A549 (cell line): ENCODE measurements at regions not wholly inside any gene's neighbourhood (a gene's known extent, or its start where the extent isn't known, plus 50 kb on each side); places are given as distances from the start of the nearest gene placed in this dataset.

ENCODE experiments used
- ATAC-seq, 2 experiments: fragments of 200-7000 bp in 1 of 2; fragments of >200 bp in 1 of 2; cut with Nextera tagmentation in 1 of 2; cut with Tn5 transposase in 1 of 2; 3 replicates each; pipeline versions ENCODE4 v1.8.0 to v1.9.1; 2018 to 2020; ENCODE audit warnings: mild to moderate bottlenecking in 1 of 2, moderate library complexity in 1 of 2
- CTCF ChIA-PET: fragments of 300-600 bp; sonication (Branson Sonifier 250); formaldehyde crosslinking; extraction: SDS; loops from one replicate; lab custom pipeline; 2021; ENCODE audit warnings: antibody characterized with exemption, inconsistent platforms; lab: Yijun Ruan, JAX
- POLR2A ChIA-PET: fragments of 350-600 bp; formaldehyde crosslinking; extraction: SDS; loops from one replicate; lab custom pipeline; 2021; ENCODE audit warnings: antibody characterized with exemption, inconsistent platforms; lab: Yijun Ruan, JAX
- DNase-seq, 2 experiments: peaks; one replicate each; pipeline versions ENCODE4 v3.0.0 to v3.0.0-alpha.2; 2011 to 2016; ENCODE audit warnings: low read depth in 1 of 2, low spot score in 1 of 2
- FAIRE-seq: peaks from 2 replicates; lab custom pipeline; 2011; peaks lifted over from hg19 to GRCh38; lab: Jason Lieb, UNC
- H3K27ac ChIP-seq, 2 experiments: fragments of >200 bp; sonication (Bioruptor Twin); formaldehyde crosslinking; 3 replicates each; pipeline ENCODE4 v1.5.1; 2016 to 2017
- H3K4me1 ChIP-seq: fragments of >200 bp; sonication (Bioruptor Twin); formaldehyde crosslinking; 3 replicates; pipeline ENCODE4 v1.6.1; 2016
- H3K4me2 ChIP-seq: fragments of >200 bp; sonication (Bioruptor Twin); formaldehyde crosslinking; 3 replicates; pipeline ENCODE4 v1.6.1; 2016
- H3K4me3 ChIP-seq: fragments of >200 bp; sonication (Bioruptor Twin); formaldehyde crosslinking; 3 replicates; pipeline ENCODE4 v1.5.1; 2016
- H3K9me3 ChIP-seq: fragments of >200 bp; sonication (Bioruptor Twin); formaldehyde crosslinking; 3 replicates; pipeline ENCODE4 v1.6.1; 2016
- ATOH8 ChIP-seq: fragments of 250-450 bp; sonication (Bioruptor Pico); IDR thresholded peaks from 2 replicates; pipeline ENCODE4 v1.5.0; 2020; ENCODE audit warnings: low read depth, mild to moderate bottlenecking, moderate library complexity
- CBX8 ChIP-seq: fragments of 200-600 bp; sonication (generic); IDR thresholded peaks from 2 replicates; pipeline ENCODE4 v1.6.1; 2016
- EHMT2 ChIP-seq: fragments of 200-600 bp; sonication (generic); IDR thresholded peaks from 2 replicates; pipeline ENCODE4 v1.6.1; 2016; ENCODE audit warnings: antibody characterized with exemption, low read depth, mild to moderate bottlenecking, moderate library complexity
- ESRRA ChIP-seq: fragments of 150-350 bp; IDR thresholded peaks from 2 replicates; pipeline ENCODE4 v1.6.1; 2014; ENCODE audit warnings: mild to moderate bottlenecking, low read length, borderline replicate concordance
- FOXS1 ChIP-seq: fragments of 250-450 bp; sonication (Bioruptor Pico); IDR thresholded peaks from 2 replicates; pipeline ENCODE4 v1.5.0; 2020; ENCODE audit warnings: mild to moderate bottlenecking, moderate library complexity
- HES2 ChIP-seq: fragments of >200 bp; sonication (Bioruptor Twin); formaldehyde crosslinking; IDR thresholded peaks from 2 replicates; pipeline ENCODE4 v1.6.1; 2016
- HOXA7 ChIP-seq: fragments of 250-450 bp; sonication (Bioruptor Pico); IDR thresholded peaks from 2 replicates; pipeline ENCODE4 v1.5.0; 2020; ENCODE audit warnings: mild to moderate bottlenecking, moderate library complexity
- JUN ChIP-seq, 2 experiments: fragments of >200 bp; sonication (Bioruptor Twin); formaldehyde crosslinking; IDR thresholded peaks; 2 replicates in 1 of 2; 3 replicates in 1 of 2; pipeline ENCODE4 v1.6.1; 2016 to 2017
- JUNB ChIP-seq: fragments of >200 bp; sonication (Bioruptor Twin); formaldehyde crosslinking; IDR thresholded peaks from 2 replicates; pipeline ENCODE4 v1.6.1; 2016
- KDM1A ChIP-seq: fragments of 200-600 bp; sonication (generic); IDR thresholded peaks from 2 replicates; pipeline ENCODE4 v1.6.1; 2016; ENCODE audit warnings: low read depth, mild to moderate bottlenecking
- MAZ ChIP-seq: fragments of 150-350 bp; IDR thresholded peaks from 2 replicates; pipeline ENCODE4 v1.6.1; 2014; ENCODE audit warnings: antibody characterized with exemption, low read depth, low read length, borderline replicate concordance
- MYC ChIP-seq: IDR thresholded peaks from 2 replicates; pipeline ENCODE4 v1.6.1; 2012; ENCODE audit warnings: mild to moderate bottlenecking, inconsistent platforms, low read length, improper control_type of control experiment, borderline replicate concordance
- NFE2L2 ChIP-seq: fragments of 150-350 bp; conservative IDR thresholded peaks from 2 replicates; pipeline ENCODE4 v1.6.1; 2014; ENCODE audit warnings: low read length
- NPAS2 ChIP-seq: fragments of 250-450 bp; sonication (Bioruptor Pico); IDR thresholded peaks from 2 replicates; pipeline ENCODE4 v1.8.0; 2022; ENCODE audit warnings: mild to moderate bottlenecking, moderate library complexity, borderline replicate concordance
- PHF8 ChIP-seq: fragments of 200-600 bp; sonication (generic); IDR thresholded peaks from 2 replicates; pipeline ENCODE4 v1.6.1; 2016; ENCODE audit warnings: low read depth, mild to moderate bottlenecking, antibody characterized with exemption, moderate library complexity, borderline replicate concordance
- SREBF2 ChIP-seq: fragments of 450-650 bp; IDR thresholded peaks from 2 replicates; pipeline ENCODE4 v1.6.1; 2014; ENCODE audit warnings: mild to moderate bottlenecking, moderate library complexity
- TFCP2L1 ChIP-seq: fragments of 250-450 bp; sonication (Bioruptor Pico); IDR thresholded peaks from 2 replicates; pipeline ENCODE4 v1.5.0; 2021; ENCODE audit warnings: mild to moderate bottlenecking
- TP53 ChIP-seq: fragments of 250-450 bp; sonication (Bioruptor Pico); IDR thresholded peaks from 2 replicates; pipeline ENCODE4 v1.5.0; 2021; ENCODE audit warnings: mild to moderate bottlenecking, moderate library complexity
- USF2 ChIP-seq: fragments of 450-650 bp; IDR thresholded peaks from 2 replicates; pipeline ENCODE4 v1.6.1; 2014; ENCODE audit warnings: antibody characterized with exemption
- ZFP36 ChIP-seq: fragments of 450-650 bp; IDR thresholded peaks from 2 replicates; pipeline ENCODE4 v1.6.1; 2014; ENCODE audit warnings: borderline replicate concordance; ENCODE audit not compliant: partially characterized antibody
- ZSCAN20 ChIP-seq: fragments of 250-450 bp; sonication (Bioruptor Pico); IDR thresholded peaks from 2 replicates; pipeline ENCODE4 v1.8.0; 2022; ENCODE audit warnings: mild to moderate bottlenecking, moderate library complexity
- WGBS: methylation state at CpG from one replicate; pipeline ENCODE4 v1.1.6; 2017; ENCODE audit errors: missing lambda C conversion rate; 5-methylcytosine and 5-hydroxymethylcytosine counted together
- TF ChIP-seq, protein P1 (sequence below): fragments of 150-350 bp; IDR thresholded peaks from 2 replicates; pipeline ENCODE4 v1.6.1; 2014; ENCODE audit warnings: low read depth, mild to moderate bottlenecking, low read length
- TF ChIP-seq, protein P2 (sequence below): fragments of >200 bp; sonication (Bioruptor Twin); formaldehyde crosslinking; IDR thresholded peaks from 3 replicates; pipeline ENCODE4 v1.5.1; 2016

- Histone ChIP-seq H3K4me3 (no peak overlapping the region), H3K27ac (no peak overlapping the region; a peak in 1 of 6 replicates), H3K4me1 (no peaks in the 10 kb centered on the region), H3K9me3 (no peaks in the 10 kb centered on the region), H3K4me2 (no peak overlapping the region)
- ATAC-seq, result no peak
- TF ChIP-seq JUNB, result no peak
- no peak for TF ChIP-seq NPAS2 (CRISPR knock-in tag)
- no peak for TF ChIP-seq USF2
- no peak for TF ChIP-seq NFE2L2
- no peak for TF ChIP-seq PHF8
- TF ChIP-seq TFCP2L1 (CRISPR knock-in tag), result no peak
- TF ChIP-seq ATOH8 (CRISPR knock-in tag), result no peak
- no peak for TF ChIP-seq ZSCAN20 (CRISPR knock-in tag)
- TF ChIP-seq ZFP36, result no peak
- no peak for TF ChIP-seq KDM1A
- no peak for TF ChIP-seq SREBF2
- TF ChIP-seq HES2, result no peak
- no peak for TF ChIP-seq FOXS1 (CRISPR knock-in tag)
- TF ChIP-seq MAZ, result no peak
- TF ChIP-seq, protein P1, sequence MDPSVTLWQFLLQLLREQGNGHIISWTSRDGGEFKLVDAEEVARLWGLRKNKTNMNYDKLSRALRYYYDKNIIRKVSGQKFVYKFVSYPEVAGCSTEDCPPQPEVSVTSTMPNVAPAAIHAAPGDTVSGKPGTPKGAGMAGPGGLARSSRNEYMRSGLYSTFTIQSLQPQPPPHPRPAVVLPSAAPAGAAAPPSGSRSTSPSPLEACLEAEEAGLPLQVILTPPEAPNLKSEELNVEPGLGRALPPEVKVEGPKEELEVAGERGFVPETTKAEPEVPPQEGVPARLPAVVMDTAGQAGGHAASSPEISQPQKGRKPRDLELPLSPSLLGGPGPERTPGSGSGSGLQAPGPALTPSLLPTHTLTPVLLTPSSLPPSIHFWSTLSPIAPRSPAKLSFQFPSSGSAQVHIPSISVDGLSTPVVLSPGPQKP, result no peak
- CTCF ChIA-PET, result no interaction called here
- FAIRE-seq, result no peak
- DNase-seq, result no peak
- WGBS, result 70% methylated on average over 6 of the region's 6 CpGs
- POLR2A ChIA-PET, result no interaction called here
Observed at GRCh38 chr13:40352802-40353562, 313.5 kb downstream of the FOXO1 start.

DNA sequence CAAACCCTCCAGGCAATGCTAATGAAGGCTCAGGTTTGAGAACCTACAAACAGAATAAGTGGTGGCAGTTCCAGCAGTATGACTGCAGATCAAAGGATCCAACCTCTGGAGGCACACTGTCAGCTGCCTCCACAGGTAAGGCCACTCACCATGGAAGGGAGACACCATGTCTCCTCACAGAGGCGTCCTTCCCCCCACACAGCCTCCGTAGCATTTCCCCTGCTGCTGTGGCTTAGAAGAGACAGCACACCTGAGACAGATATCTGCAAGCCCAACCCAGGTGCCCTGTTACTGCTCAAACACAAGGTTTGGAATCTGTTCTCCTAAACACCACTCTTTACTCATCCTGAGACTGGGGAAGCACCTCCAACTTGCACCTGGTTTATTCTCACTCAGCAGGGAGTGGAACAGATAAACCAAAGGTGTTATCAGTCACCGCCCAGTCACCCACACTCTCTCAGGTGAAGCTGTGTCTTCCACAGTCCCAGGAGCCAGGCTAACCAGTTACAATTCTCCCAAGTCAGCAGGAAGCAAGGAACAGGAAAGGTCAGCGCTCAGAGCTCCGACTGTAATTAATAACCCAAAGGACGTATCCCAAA, 311.2 kb downstream of the FOXO1 start:
- DNase-seq (no peak), ATAC-seq (no peak), FAIRE-seq (no peak)
- Histone ChIP-seq H3K27ac (no peak overlapping the region), H3K4me2 (no peak overlapping the region), H3K4me1 (no peaks in the 10 kb centered on the region), H3K9me3 (no peaks in the 10 kb centered on the region), H3K4me3 (no peak overlapping the region)
- no peak for TF ChIP-seq EHMT2
- no peak for TF ChIP-seq HOXA7
- no peak for TF ChIP-seq CBX8
- TF ChIP-seq TP53, result no peak
- TF ChIP-seq HES2, result no peak
- TF ChIP-seq, protein P2, sequence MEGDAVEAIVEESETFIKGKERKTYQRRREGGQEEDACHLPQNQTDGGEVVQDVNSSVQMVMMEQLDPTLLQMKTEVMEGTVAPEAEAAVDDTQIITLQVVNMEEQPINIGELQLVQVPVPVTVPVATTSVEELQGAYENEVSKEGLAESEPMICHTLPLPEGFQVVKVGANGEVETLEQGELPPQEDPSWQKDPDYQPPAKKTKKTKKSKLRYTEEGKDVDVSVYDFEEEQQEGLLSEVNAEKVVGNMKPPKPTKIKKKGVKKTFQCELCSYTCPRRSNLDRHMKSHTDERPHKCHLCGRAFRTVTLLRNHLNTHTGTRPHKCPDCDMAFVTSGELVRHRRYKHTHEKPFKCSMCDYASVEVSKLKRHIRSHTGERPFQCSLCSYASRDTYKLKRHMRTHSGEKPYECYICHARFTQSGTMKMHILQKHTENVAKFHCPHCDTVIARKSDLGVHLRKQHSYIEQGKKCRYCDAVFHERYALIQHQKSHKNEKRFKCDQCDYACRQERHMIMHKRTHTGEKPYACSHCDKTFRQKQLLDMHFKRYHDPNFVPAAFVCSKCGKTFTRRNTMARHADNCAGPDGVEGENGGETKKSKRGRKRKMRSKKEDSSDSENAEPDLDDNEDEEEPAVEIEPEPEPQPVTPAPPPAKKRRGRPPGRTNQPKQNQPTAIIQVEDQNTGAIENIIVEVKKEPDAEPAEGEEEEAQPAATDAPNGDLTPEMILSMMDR, result no peak
- no peak for TF ChIP-seq ESRRA
- no peak for TF ChIP-seq NFE2L2
- TF ChIP-seq JUN (IDR thresholded peaks at IDR 0.05), result no peak
- no peak for TF ChIP-seq MYC
- POLR2A ChIA-PET, result no interaction called here
- WGBS, result 69% methylated on average over 4 of the region's 6 CpGs
- CTCF ChIA-PET, result no interaction called here
